ENCODE measurements at regions not wholly inside any gene's neighbourhood (a gene's known extent, or its start where the extent isn't known, plus 50 kb on each side); places are given as distances from the start of the nearest gene placed in this dataset.
"Not testable (repeated sequence)": the region's sequence is repeated elsewhere in the genome, so short reads cannot be mapped to it uniquely, and the experiment has no call there.

- POLR2A ChIA-PET = no interaction called here
- Mint-ChIP-seq H3K27me3 (no peaks in the 10 kb centered on the region), H3K4me1 (ENCODE audit: low read depth) (no peaks in the 10 kb centered on the region), H3K9me3 (peaks cover 14% of the 10 kb centered on the region), H3K27ac (no peak overlapping the region), H3K4me3 (no peak overlapping the region), H3K36me3 (no peaks in the 10 kb centered on the region)
- CTCF ChIA-PET = no interaction called here
- intact Hi-C loops (cut with micrococcal nuclease) = no loop called here
- no peak for DNase-seq
These were observed 256.1 kb downstream of the INHBA start for GRCh38 chr7:41446606-41447449.

- DNase-seq = no peak
- CTCF ChIA-PET = no interaction called here
- no peaks in the 10 kb centered on the region for H3K27me3 Mint-ChIP-seq
- H3K36me3 Mint-ChIP-seq = no peaks in the 10 kb centered on the region
- no peaks in the 10 kb centered on the region for H3K4me1 Mint-ChIP-seq (ENCODE audit: low read depth)
- intact Hi-C loops (cut with micrococcal nuclease) = no loop called here
- POLR2A ChIA-PET = no interaction called here
- H3K4me3 Mint-ChIP-seq = no peak overlapping the region
- H3K27ac Mint-ChIP-seq = no peak overlapping the region
- H3K9me3 Mint-ChIP-seq = peaks cover 14% of the 10 kb centered on the region
These were observed 256.9 kb downstream of the INHBA start for GRCh38 chr7:41445946-41446345.

GRCh38 chr7:41445432-41445831 is 257.5 kb downstream of the INHBA start:
- H3K36me3 Mint-ChIP-seq = no peaks in the 10 kb centered on the region
- intact Hi-C loops (cut with micrococcal nuclease) = no loop called here
- ChIA-PET POLR2A (no interaction called here), CTCF (no interaction called here)
- H3K27ac Mint-ChIP-seq = no peak overlapping the region
- DNase-seq = no peak
- H3K4me3 Mint-ChIP-seq = no peak overlapping the region
- no peaks in the 10 kb centered on the region for H3K27me3 Mint-ChIP-seq
- H3K9me3 Mint-ChIP-seq = peaks cover 13% of the 10 kb centered on the region
- H3K4me1 Mint-ChIP-seq (ENCODE audit: low read depth) = no peaks in the 10 kb centered on the region

- Mint-ChIP-seq H3K27me3 (no peaks in the 10 kb centered on the region), H3K36me3 (no peaks in the 10 kb centered on the region), H3K4me1 (ENCODE audit: low read depth) (no peaks in the 10 kb centered on the region), H3K4me3 (no peak overlapping the region), H3K27ac (no peak overlapping the region), H3K9me3 (peaks cover 21% of the 10 kb centered on the region)
- POLR2A ChIA-PET = no interaction called here
- no peak for DNase-seq
- CTCF ChIA-PET = no interaction called here
- intact Hi-C loops (cut with micrococcal nuclease) = no loop called here
These were observed 263.4 kb downstream of the INHBA start for GRCh38 chr7:41439515-41439879.

- Mint-ChIP-seq H3K4me1 (ENCODE audit: low read depth) (no peaks in the 10 kb centered on the region), H3K27ac (no peak overlapping the region), H3K36me3 (no peaks in the 10 kb centered on the region), H3K9me3 (peaks cover 25% of the 10 kb centered on the region), H3K27me3 (no peaks in the 10 kb centered on the region), H3K4me3 (no peak overlapping the region)
- intact Hi-C loops (cut with micrococcal nuclease) = no loop called here
- ChIA-PET POLR2A (no interaction called here), CTCF (no interaction called here)
- no peak for DNase-seq
These were observed 264.0 kb downstream of the INHBA start for GRCh38 chr7:41438705-41439514.

GRCh38 chr7:41437257-41438196 is 265.4 kb downstream of the INHBA start:
- no peaks in the 10 kb centered on the region for H3K4me1 Mint-ChIP-seq (ENCODE audit: low read depth)
- POLR2A ChIA-PET = no interaction called here
- H3K4me3 Mint-ChIP-seq = no peak overlapping the region
- intact Hi-C loops (cut with micrococcal nuclease) = no loop called here
- H3K9me3 Mint-ChIP-seq = peaks cover 24% of the 10 kb centered on the region
- H3K27me3 Mint-ChIP-seq = no peaks in the 10 kb centered on the region
- no peak overlapping the region for H3K27ac Mint-ChIP-seq
- DNase-seq = no peak
- CTCF ChIA-PET = no interaction called here
- no peaks in the 10 kb centered on the region for H3K36me3 Mint-ChIP-seq

- no peak for DNase-seq
- no peaks in the 10 kb centered on the region for H3K4me1 Mint-ChIP-seq (ENCODE audit: low read depth)
- H3K27ac Mint-ChIP-seq = no peak overlapping the region
- POLR2A ChIA-PET = no interaction called here
- H3K9me3 Mint-ChIP-seq = peaks cover 17% of the 10 kb centered on the region
- H3K4me3 Mint-ChIP-seq = no peak overlapping the region
- intact Hi-C loops (cut with micrococcal nuclease) = no loop called here
- CTCF ChIA-PET = no interaction called here
- no peaks in the 10 kb centered on the region for H3K27me3 Mint-ChIP-seq
- H3K36me3 Mint-ChIP-seq = no peaks in the 10 kb centered on the region
These were observed 266.8 kb downstream of the INHBA start for GRCh38 chr7:41436139-41436538.

- POLR2A ChIA-PET; DNase-seq; CTCF ChIA-PET; H3K36me3 Mint-ChIP-seq; H3K27ac Mint-ChIP-seq; H3K27me3 Mint-ChIP-seq; intact Hi-C loops (cut with micrococcal nuclease); H3K4me3 Mint-ChIP-seq; H3K4me1 Mint-ChIP-seq (ENCODE audit: low read depth): not testable (repeated sequence)
- peaks cover 19% of the 10 kb centered on the region for H3K9me3 Mint-ChIP-seq
These were observed 267.9 kb downstream of the INHBA start for GRCh38 chr7:41435020-41435419.

- intact Hi-C loops (cut with micrococcal nuclease) = no loop called here
- H3K4me3 Mint-ChIP-seq = no peak overlapping the region
- no peak overlapping the region for H3K27ac Mint-ChIP-seq
- DNase-seq = no peak
- CTCF ChIA-PET = no interaction called here
- H3K9me3 Mint-ChIP-seq = peaks cover 19% of the 10 kb centered on the region
- no peaks in the 10 kb centered on the region for H3K27me3 Mint-ChIP-seq
- H3K4me1 Mint-ChIP-seq (ENCODE audit: low read depth) = no peaks in the 10 kb centered on the region
- no peaks in the 10 kb centered on the region for H3K36me3 Mint-ChIP-seq
- POLR2A ChIA-PET = no interaction called here
These were observed 271.2 kb downstream of the INHBA start for GRCh38 chr7:41431671-41432070.

GRCh38 chr7:41428381-41428780 is 274.5 kb downstream of the INHBA start:
- Mint-ChIP-seq H3K9me3 (peaks cover 2% of the 10 kb centered on the region), H3K27ac (no peak overlapping the region), H3K36me3 (no peaks in the 10 kb centered on the region), H3K4me3 (no peak overlapping the region), H3K27me3 (no peaks in the 10 kb centered on the region), H3K4me1 (ENCODE audit: low read depth) (no peaks in the 10 kb centered on the region)
- intact Hi-C loops (cut with micrococcal nuclease) = no loop called here
- CTCF ChIA-PET = no interaction called here
- no peak for DNase-seq
- POLR2A ChIA-PET = no interaction called here

GRCh38 chr7:41425926-41426325 is 277.0 kb downstream of the INHBA start:
- Mint-ChIP-seq H3K27me3 (no peaks in the 10 kb centered on the region), H3K27ac (no peak overlapping the region), H3K4me3 (no peak overlapping the region), H3K4me1 (ENCODE audit: low read depth) (no peaks in the 10 kb centered on the region), H3K36me3 (no peaks in the 10 kb centered on the region), H3K9me3 (peaks cover 2% of the 10 kb centered on the region)
- CTCF ChIA-PET = no interaction called here
- intact Hi-C loops (cut with micrococcal nuclease) = no loop called here
- POLR2A ChIA-PET = no interaction called here
- DNase-seq = no peak

- no peak for DNase-seq
- intact Hi-C loops (cut with micrococcal nuclease) = no loop called here
- Mint-ChIP-seq H3K4me3 (no peak overlapping the region), H3K27ac (no peak overlapping the region), H3K4me1 (ENCODE audit: low read depth) (no peaks in the 10 kb centered on the region), H3K9me3 (no peaks in the 10 kb centered on the region), H3K27me3 (no peaks in the 10 kb centered on the region), H3K36me3 (no peaks in the 10 kb centered on the region)
- ChIA-PET CTCF (no interaction called here), POLR2A (no interaction called here)
These were observed 281.8 kb downstream of the INHBA start for GRCh38 chr7:41421056-41421455.

Data from activated CD4-positive, alpha-beta memory T cell treated with anti-CD3 and anti-CD28 coated beads for 36 hours (primary cell).